Panc1 (cell line): ENCODE measurements at regions not wholly inside any gene's neighbourhood (a gene's known extent, or its start where the extent isn't known, plus 50 kb on each side); places are given as distances from the start of the nearest gene placed in this dataset.

Experiments
- CTCF ChIP-seq: fragments of 450-650 bp; IDR thresholded peaks from 2 replicates; pipeline ENCODE4 v1.5.1; 2017; ENCODE audit warnings: mild to moderate bottlenecking
- POLR2AphosphoS5 ChIP-seq: IDR thresholded peaks from 2 replicates; pipeline ENCODE4 v1.6.1; 2012; ENCODE audit warnings: mild to moderate bottlenecking, low read depth, low read length, moderate library complexity
- TF ChIP-seq, protein P1 (sequence below), 2 experiments: IDR thresholded peaks; 2 replicates each; pipeline ENCODE4 v1.6.1; 2011 to 2012; ENCODE audit warnings: low read depth in 2 of 2, control low read depth in 1 of 2, low read length in 1 of 2, mild to moderate bottlenecking in 1 of 2, moderate library complexity in 1 of 2; ENCODE audit not compliant: insufficient read depth in 1 of 2

DNA sequence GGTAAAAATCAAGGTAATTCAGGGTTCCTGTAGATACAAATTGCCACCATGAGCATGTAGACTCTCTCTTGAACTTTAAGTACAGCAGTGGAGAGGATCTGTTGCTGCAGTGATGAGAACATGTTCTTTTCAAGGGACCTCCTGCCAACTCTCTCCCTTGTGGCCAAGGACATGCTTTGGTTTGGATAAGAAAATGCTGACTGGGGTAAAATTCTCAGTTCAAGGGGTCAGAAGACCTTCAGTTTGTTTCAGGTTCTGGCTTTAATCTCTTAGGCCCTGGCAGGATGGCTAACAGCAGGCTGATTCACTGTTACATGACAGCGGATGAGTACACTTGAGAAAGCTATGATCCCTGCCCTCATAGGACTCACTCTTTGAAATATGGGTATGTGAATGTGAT lies 299.2 kb upstream of the NMUR2 start:
- TF ChIP-seq CTCF (no peak), POLR2AphosphoS5 (no peak)
- TF ChIP-seq, protein P1, sequence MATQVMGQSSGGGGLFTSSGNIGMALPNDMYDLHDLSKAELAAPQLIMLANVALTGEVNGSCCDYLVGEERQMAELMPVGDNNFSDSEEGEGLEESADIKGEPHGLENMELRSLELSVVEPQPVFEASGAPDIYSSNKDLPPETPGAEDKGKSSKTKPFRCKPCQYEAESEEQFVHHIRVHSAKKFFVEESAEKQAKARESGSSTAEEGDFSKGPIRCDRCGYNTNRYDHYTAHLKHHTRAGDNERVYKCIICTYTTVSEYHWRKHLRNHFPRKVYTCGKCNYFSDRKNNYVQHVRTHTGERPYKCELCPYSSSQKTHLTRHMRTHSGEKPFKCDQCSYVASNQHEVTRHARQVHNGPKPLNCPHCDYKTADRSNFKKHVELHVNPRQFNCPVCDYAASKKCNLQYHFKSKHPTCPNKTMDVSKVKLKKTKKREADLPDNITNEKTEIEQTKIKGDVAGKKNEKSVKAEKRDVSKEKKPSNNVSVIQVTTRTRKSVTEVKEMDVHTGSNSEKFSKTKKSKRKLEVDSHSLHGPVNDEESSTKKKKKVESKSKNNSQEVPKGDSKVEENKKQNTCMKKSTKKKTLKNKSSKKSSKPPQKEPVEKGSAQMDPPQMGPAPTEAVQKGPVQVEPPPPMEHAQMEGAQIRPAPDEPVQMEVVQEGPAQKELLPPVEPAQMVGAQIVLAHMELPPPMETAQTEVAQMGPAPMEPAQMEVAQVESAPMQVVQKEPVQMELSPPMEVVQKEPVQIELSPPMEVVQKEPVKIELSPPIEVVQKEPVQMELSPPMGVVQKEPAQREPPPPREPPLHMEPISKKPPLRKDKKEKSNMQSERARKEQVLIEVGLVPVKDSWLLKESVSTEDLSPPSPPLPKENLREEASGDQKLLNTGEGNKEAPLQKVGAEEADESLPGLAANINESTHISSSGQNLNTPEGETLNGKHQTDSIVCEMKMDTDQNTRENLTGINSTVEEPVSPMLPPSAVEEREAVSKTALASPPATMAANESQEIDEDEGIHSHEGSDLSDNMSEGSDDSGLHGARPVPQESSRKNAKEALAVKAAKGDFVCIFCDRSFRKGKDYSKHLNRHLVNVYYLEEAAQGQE (IDR thresholded peaks at IDR 0.05; ENCODE audit: insufficient read depth in 1 of 2, low read depth in 2 of 2, low read length in 1 of 2), result no peak
